ENCODE measurements at regions not wholly inside any gene's neighbourhood (a gene's known extent, or its start where the extent isn't known, plus 50 kb on each side); places are given as distances from the start of the nearest gene placed in this dataset.

DNA sequence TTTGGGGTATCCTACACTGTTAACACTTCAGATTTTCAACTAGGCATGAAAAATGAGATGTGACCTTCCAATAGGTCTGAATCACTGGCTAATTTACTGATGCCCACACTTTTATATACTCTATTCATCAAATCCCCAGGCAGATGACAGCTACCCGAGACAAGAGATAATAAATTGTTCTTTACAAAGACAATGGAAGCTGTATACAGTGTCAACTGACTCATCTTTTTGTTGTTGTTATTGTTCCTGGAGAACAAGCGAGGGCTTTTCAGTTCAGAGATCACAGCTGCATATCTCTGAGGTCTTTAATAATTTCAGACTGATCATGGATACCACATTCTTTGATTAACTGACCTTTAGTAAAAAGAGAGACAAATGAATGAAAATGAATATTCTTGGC lies 228.9 kb downstream of the SDHAF3 start:
- H3K4me3 ChIP-seq (ENCODE audit: low read depth, low read length), result no peak overlapping the region
- TF ChIP-seq, protein P1, sequence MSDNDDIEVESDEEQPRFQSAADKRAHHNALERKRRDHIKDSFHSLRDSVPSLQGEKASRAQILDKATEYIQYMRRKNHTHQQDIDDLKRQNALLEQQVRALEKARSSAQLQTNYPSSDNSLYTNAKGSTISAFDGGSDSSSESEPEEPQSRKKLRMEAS (IDR thresholded peaks at IDR 0.05; ENCODE audit: low read depth, low read length), result no peak
- TF ChIP-seq MYC (IDR thresholded peaks at IDR 0.05; ENCODE audit: low read depth, low read length) (no peak), CTCF (IDR thresholded peaks at IDR 0.05; ENCODE audit: low read depth, low read length) (no peak), POLR2A (IDR thresholded peaks at IDR 0.05; ENCODE audit: extremely low read depth, insufficient read length) (no peak)
- no peak for DNase-seq (ENCODE audit: low read depth)

GRCh38 chr7:97351488-97351887 lies 234.0 kb downstream of the SDHAF3 start:
- no peak for DNase-seq (ENCODE audit: low read depth)
- no peak overlapping the region for H3K4me3 ChIP-seq (ENCODE audit: low read depth, low read length)
- TF ChIP-seq, protein P1 (IDR thresholded peaks at IDR 0.05; ENCODE audit: low read depth, low read length), result no peak
- TF ChIP-seq MYC (IDR thresholded peaks at IDR 0.05; ENCODE audit: low read depth, low read length) (no peak), CTCF (IDR thresholded peaks at IDR 0.05; ENCODE audit: low read depth, low read length) (no peak), POLR2A (IDR thresholded peaks at IDR 0.05; ENCODE audit: extremely low read depth, insufficient read length) (no peak)

DNA sequence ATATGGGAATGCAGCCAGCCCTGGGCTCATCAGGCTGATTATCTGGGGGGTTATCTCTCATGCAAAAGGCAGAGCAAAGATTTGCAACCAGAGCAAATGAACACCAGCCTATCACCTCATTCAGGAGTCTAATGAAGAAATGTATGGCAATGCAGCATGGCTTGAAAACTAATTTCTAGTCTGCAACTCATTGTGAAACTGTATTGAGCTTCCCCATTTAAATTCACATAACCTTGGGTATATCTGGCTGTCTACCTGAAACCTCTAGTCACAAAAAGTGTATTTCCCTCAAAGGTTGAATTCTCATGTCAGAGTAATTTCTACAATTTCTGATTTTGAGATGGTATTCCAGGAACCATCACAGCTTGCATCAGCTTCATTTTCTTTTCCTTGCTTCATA lies 240.0 kb downstream of the SDHAF3 start:
- H3K4me3 ChIP-seq (ENCODE audit: low read depth, low read length), result no peak overlapping the region
- no peak for TF ChIP-seq POLR2A (IDR thresholded peaks at IDR 0.05; ENCODE audit: extremely low read depth, insufficient read length)
- TF ChIP-seq CTCF (IDR thresholded peaks at IDR 0.05; ENCODE audit: low read depth, low read length), result no peak
- TF ChIP-seq, protein P1 (IDR thresholded peaks at IDR 0.05; ENCODE audit: low read depth, low read length), result no peak
- no peak for TF ChIP-seq MYC (IDR thresholded peaks at IDR 0.05; ENCODE audit: low read depth, low read length)
- no peak for DNase-seq (ENCODE audit: low read depth)

DNA sequence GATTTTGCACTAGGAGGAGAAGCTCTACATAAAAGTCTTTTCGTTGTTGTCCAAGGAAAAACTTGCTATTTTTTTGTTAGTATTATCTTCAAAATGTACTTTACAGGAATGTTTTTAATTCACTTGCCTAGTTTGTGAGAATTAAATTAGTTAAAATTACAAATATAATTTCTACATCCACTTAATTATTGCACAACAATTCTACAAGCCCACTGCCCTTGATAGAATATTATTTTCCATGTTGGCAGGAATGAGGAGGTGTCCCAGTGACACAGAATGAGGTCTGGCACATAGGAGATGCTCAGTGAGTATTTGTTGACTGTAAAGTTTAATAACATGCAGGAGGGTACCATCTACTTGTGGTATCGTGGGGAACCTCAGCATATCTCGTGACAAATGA lies 255.4 kb downstream of the SDHAF3 start:
- no peak for DNase-seq (ENCODE audit: low read depth)
- H3K4me3 ChIP-seq (ENCODE audit: low read depth, low read length), result no peak overlapping the region
- TF ChIP-seq, protein P1 (IDR thresholded peaks at IDR 0.05; ENCODE audit: low read depth, low read length), result no peak
- TF ChIP-seq CTCF (IDR thresholded peaks at IDR 0.05; ENCODE audit: low read depth, low read length), result no peak
- TF ChIP-seq POLR2A (IDR thresholded peaks at IDR 0.05; ENCODE audit: extremely low read depth, insufficient read length), result no peak
- TF ChIP-seq MYC (IDR thresholded peaks at IDR 0.05; ENCODE audit: low read depth, low read length), result no peak

DNA sequence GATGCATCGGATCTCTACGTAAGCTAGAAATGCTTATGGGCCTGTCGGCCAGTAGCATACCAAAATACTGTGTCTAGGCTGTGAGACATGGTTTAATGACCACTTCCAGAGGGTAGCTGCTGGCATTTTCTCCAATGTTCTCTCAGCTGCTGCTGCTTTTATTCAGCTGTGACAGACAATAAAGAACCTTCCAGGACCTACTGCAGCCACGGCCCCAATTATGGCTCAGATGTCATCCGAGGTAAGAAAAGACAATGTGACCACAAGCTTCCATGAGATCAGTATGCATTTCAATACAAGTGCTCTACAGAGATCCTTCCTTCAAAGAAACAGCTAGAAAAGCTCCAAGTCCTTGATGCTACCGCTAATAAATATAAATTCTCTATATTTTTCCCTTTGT lies 256.2 kb downstream of the SDHAF3 start:
- DNase-seq (ENCODE audit: low read depth), result no peak
- no peak overlapping the region for H3K4me3 ChIP-seq (ENCODE audit: low read depth, low read length)
- TF ChIP-seq, protein P1 (IDR thresholded peaks at IDR 0.05; ENCODE audit: low read depth, low read length), result no peak
- no peak for TF ChIP-seq MYC (IDR thresholded peaks at IDR 0.05; ENCODE audit: low read depth, low read length)
- TF ChIP-seq POLR2A (IDR thresholded peaks at IDR 0.05; ENCODE audit: extremely low read depth, insufficient read length), result no peak
- TF ChIP-seq CTCF (IDR thresholded peaks at IDR 0.05; ENCODE audit: low read depth, low read length), result no peak

DNA sequence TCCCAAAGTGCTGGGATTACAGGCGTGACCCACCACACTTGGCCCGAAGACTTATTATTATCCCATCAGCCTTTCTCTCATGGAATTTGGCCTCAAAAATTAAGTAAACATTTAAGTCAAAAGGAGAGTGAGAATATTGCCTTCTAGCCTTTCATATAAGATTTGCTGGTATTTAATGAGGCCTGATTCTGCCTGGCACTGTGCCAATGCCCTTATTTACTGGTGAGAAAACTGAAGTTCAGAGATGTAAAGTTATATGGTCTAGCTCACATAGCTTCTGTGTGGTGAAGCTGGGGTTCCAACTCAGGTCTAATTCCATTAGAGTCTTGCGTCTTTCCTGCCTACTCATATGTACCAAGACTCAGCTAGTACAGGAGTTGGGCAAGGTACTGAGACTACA lies 260.2 kb downstream of the SDHAF3 start:
- no peak for DNase-seq (ENCODE audit: low read depth)
- TF ChIP-seq MYC (IDR thresholded peaks at IDR 0.05; ENCODE audit: low read depth, low read length) (no peak), POLR2A (IDR thresholded peaks at IDR 0.05; ENCODE audit: extremely low read depth, insufficient read length) (no peak), CTCF (IDR thresholded peaks at IDR 0.05; ENCODE audit: low read depth, low read length) (no peak)
- TF ChIP-seq, protein P1 (IDR thresholded peaks at IDR 0.05; ENCODE audit: low read depth, low read length), result no peak
- no peak overlapping the region for H3K4me3 ChIP-seq (ENCODE audit: low read depth, low read length)

Data from NB4 (cell line).